ENCODE measurements at regions not wholly inside any gene's neighbourhood (a gene's known extent, or its start where the extent isn't known, plus 50 kb on each side); places are given as distances from the start of the nearest gene placed in this dataset.
A peak's percentile ranks its signal among the peaks of the same experiment; 100 is the strongest.
"Not testable (repeated sequence)": the region's sequence is repeated elsewhere in the genome, so short reads cannot be mapped to it uniquely, and the experiment has no call there.

DNA sequence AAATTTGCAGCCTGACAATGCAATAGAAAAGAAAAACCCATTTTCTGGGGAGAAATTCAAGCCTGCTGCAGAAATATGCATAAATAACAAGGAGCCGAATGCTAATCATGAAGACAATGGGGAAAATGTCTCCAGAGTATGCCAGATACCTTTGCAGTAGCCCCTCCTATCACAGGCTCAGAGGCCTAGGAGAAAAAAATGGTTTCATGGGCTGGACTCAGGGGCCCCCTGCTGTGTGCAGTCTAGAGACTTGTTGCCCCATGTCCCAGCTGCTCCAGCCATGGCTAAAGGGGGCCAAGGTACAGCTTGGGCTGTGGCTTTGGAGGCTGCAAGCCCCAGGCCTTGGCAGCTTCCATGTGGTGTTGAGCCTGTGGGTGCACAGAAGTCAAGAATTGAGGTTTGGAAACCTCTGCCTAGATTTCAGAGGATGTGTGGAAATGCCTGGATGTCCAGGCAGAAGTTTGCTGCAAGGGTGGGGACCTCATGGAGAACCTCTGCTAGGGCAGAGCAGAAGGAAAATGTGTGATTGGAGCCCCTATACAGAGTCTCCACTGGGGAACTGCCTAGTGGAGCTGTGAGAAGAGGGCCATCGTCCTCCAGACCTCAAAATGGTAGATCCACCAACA, 53.3 kb upstream of the XIST start:
- H3K14ac ChIP-seq (ENCODE audit: insufficient read depth, low read length); H3K4ac ChIP-seq (ENCODE audit: low read depth, low read length); H2BK20ac ChIP-seq (ENCODE audit: low read depth, low read length, poor library complexity, severe bottlenecking); H3K9me3 ChIP-seq (ENCODE audit: control insufficient read depth, low read depth, low read length); H3K79me1 ChIP-seq (ENCODE audit: insufficient read depth, low read depth, low read length, poor library complexity, severe bottlenecking); H3K4me1 ChIP-seq (ENCODE audit: insufficient read depth, low read length); H3K4me2 ChIP-seq (ENCODE audit: insufficient read depth, insufficient read length, low read length); H3K18ac ChIP-seq (ENCODE audit: insufficient read length, low read depth, low read length); H3K79me2 ChIP-seq (ENCODE audit: insufficient read depth, low read length); H4K8ac ChIP-seq (replicated peaks; ENCODE audit: insufficient read length, low read depth, low read length); H2AK5ac ChIP-seq (ENCODE audit: insufficient read length, low read length); H3K4me3 Mint-ChIP-seq; H3K27ac Mint-ChIP-seq; H2BK12ac ChIP-seq (ENCODE audit: insufficient read length, low read depth, low read length); H4K5ac ChIP-seq (ENCODE audit: insufficient read length, low read depth, low read length); H3K56ac ChIP-seq (ENCODE audit: insufficient read length, low read depth, low read length); H4K91ac ChIP-seq (ENCODE audit: insufficient read length, low read depth, low read length); H4K20me1 ChIP-seq (ENCODE audit: control insufficient read depth, insufficient read depth, insufficient read length); DNase-seq; H3K27me3 ChIP-seq (ENCODE audit: insufficient read depth, low read length); H3K23ac ChIP-seq (ENCODE audit: insufficient read length, low read depth, low read length); H2BK5ac ChIP-seq (ENCODE audit: insufficient read length, low read length); H3K9ac ChIP-seq (ENCODE audit: extremely low read depth, insufficient read length, low read length); H3K23me2 ChIP-seq (ENCODE audit: insufficient read length, low read depth, low read length, poor library complexity, severe bottlenecking); H3K27ac ChIP-seq (ENCODE audit: insufficient read length, low read depth, low read length); H3T11ph ChIP-seq (ENCODE audit: low read length); H2BK15ac ChIP-seq (ENCODE audit: low read depth, low read length); H2AFZ ChIP-seq (ENCODE audit: low read length); H3K27me3 Mint-ChIP-seq (ENCODE audit: low read depth): not testable (repeated sequence)
- peaks cover 9 to 33% (median 31%) of the 10 kb centered on the region in 3 experiments for H3K36me3 Mint-ChIP-seq (ENCODE audit: insufficient read depth in 1 of 3, low read depth in 3 of 3)
- H3K4me1 Mint-ChIP-seq: peaks cover 10% of the 10 kb centered on the region in 2 experiments; a peak in 3 of 4 replicates
- WGBS (ENCODE audit: extremely low coverage, insufficient read length, low lambda C conversion rate): no CpG with 5 or more reads among the region's 2 CpGs
- H3K9me3 Mint-ChIP-seq: peaks cover 36 to 38% of the 10 kb centered on the region in 2 experiments
- H2BK120ac ChIP-seq (ENCODE audit: low read depth, low read length, poor library complexity, severe bottlenecking): peak overlapping the region; percentile 36

All from H9 (cell line).